Mucosa of descending colon (tissue), 3 donors: ENCODE measurements at regions not wholly inside any gene's neighbourhood (a gene's known extent, or its start where the extent isn't known, plus 50 kb on each side); places are given as distances from the start of the nearest gene placed in this dataset.

ENCODE experiments used
- ATAC-seq: fragments of 200-7000 bp; cut with Tn5 transposase; one replicate; pipeline ENCODE4 v1.9.1; 2020; ENCODE audit warnings: mild to moderate bottlenecking, moderate library complexity
- DNase-seq, 3 donors: peaks; one replicate each; pipeline ENCODE4 v3.0.0-alpha.2; 2020
- H3K36me3 ChIP-seq: fragments of 200-600 bp; one replicate; pipeline ENCODE4 v1.8.0; 2021; ENCODE audit warnings: low read depth, mild to moderate bottlenecking
- H3K4me1 ChIP-seq: fragments of 200-600 bp; one replicate; pipeline ENCODE4 v1.8.0; 2021; ENCODE audit warnings: low read depth, mild to moderate bottlenecking
- H3K4me3 ChIP-seq: fragments of 200-600 bp; one replicate; pipeline ENCODE4 v1.8.0; 2021; ENCODE audit warnings: mild to moderate bottlenecking
- H3K9me3 ChIP-seq: fragments of 200-600 bp; one replicate; pipeline ENCODE4 v1.8.0; 2021; ENCODE audit warnings: mild to moderate bottlenecking
- CTCF ChIP-seq: fragments of 200-600 bp; IDR thresholded peaks from one replicate; pipeline ENCODE4 v1.8.0; 2022; ENCODE audit warnings: antibody characterized with exemption, mild to moderate bottlenecking
- intact Hi-C, 2 donors: fragments of 100-400 bp; cut with DNase I in 1 of 2; cut with micrococcal nuclease in 1 of 2; formaldehyde crosslinking; loops; one replicate each; pipeline versions ENCODE4 v1.11.0 to v1.11.1; 2022; cut with DNase I, micrococcal nuclease
- donor health status: DM: no; HTN: no; CAD: no; lungs with moderate emphysema.
- donor health status: DM: no; HTN: no; CAD: no.
- donor health status: DM: no; HTN: yes; CAD: no.

- intact Hi-C loops = no loop called here
- DNase-seq (no peak), ATAC-seq (no peak)
- no peaks in the 10 kb centered on the region for H3K36me3 ChIP-seq
- no peak for TF ChIP-seq CTCF
- no peaks in the 10 kb centered on the region for H3K4me1 ChIP-seq
- H3K9me3 ChIP-seq = peaks cover 7% of the 10 kb centered on the region
- H3K4me3 ChIP-seq = no peak overlapping the region
Measured at GRCh38 chr16:64384636-64385035, 737.2 kb downstream of the CDH11 start.

- no peak overlapping the region for H3K4me3 ChIP-seq
- TF ChIP-seq CTCF = no peak
- H3K9me3 ChIP-seq = peaks cover 7% of the 10 kb centered on the region
- no peaks in the 10 kb centered on the region for H3K36me3 ChIP-seq
- no peak for ATAC-seq
- no peak for DNase-seq
- intact Hi-C loops = no loop called here
- no peaks in the 10 kb centered on the region for H3K4me1 ChIP-seq
Measured at GRCh38 chr16:64381979-64382378, 739.9 kb downstream of the CDH11 start.

- ATAC-seq (no peak), DNase-seq (no peak)
- no peaks in the 10 kb centered on the region for H3K36me3 ChIP-seq
- TF ChIP-seq CTCF = no peak
- peaks cover 7% of the 10 kb centered on the region for H3K9me3 ChIP-seq
- H3K4me3 ChIP-seq = no peak overlapping the region
- intact Hi-C loops = no loop called here
- no peaks in the 10 kb centered on the region for H3K4me1 ChIP-seq
Measured at GRCh38 chr16:64380751-64381150, 741.1 kb downstream of the CDH11 start.

- DNase-seq (no peak), ATAC-seq (no peak)
- no peaks in the 10 kb centered on the region for H3K36me3 ChIP-seq
- H3K4me3 ChIP-seq = no peak overlapping the region
- no peaks in the 10 kb centered on the region for H3K9me3 ChIP-seq
- H3K4me1 ChIP-seq = no peaks in the 10 kb centered on the region
- intact Hi-C loops = no loop called here
- TF ChIP-seq CTCF = no peak
Measured at GRCh38 chr16:64375391-64375980, 746.4 kb downstream of the CDH11 start.

- no peaks in the 10 kb centered on the region for H3K9me3 ChIP-seq
Measured at GRCh38 chr16:64370112-64370511, 751.8 kb downstream of the CDH11 start.

More at GRCh38 chr16:64370112-64370511, 751.8 kb downstream of the CDH11 start:
- no peak for DNase-seq
- Histone ChIP-seq H3K36me3 (no peaks in the 10 kb centered on the region), H3K4me1 (no peaks in the 10 kb centered on the region), H3K4me3 (no peak overlapping the region)
- ATAC-seq = no peak
- intact Hi-C loops = no loop called here
- TF ChIP-seq CTCF = no peak
